HepG2 (cell line): ENCODE measurements at regions not wholly inside any gene's neighbourhood (a gene's known extent, or its start where the extent isn't known, plus 50 kb on each side); places are given as distances from the start of the nearest gene placed in this dataset.

Experiments
- BHLHE40 ChIP-seq: IDR thresholded peaks from 2 replicates; pipeline ENCODE4 v1.6.1; 2011; ENCODE audit warnings: low read length, improper control_type of control experiment
- GATAD2A ChIP-seq: IDR thresholded peaks from 2 replicates; pipeline ENCODE4 v1.6.1; 2016

DNA sequence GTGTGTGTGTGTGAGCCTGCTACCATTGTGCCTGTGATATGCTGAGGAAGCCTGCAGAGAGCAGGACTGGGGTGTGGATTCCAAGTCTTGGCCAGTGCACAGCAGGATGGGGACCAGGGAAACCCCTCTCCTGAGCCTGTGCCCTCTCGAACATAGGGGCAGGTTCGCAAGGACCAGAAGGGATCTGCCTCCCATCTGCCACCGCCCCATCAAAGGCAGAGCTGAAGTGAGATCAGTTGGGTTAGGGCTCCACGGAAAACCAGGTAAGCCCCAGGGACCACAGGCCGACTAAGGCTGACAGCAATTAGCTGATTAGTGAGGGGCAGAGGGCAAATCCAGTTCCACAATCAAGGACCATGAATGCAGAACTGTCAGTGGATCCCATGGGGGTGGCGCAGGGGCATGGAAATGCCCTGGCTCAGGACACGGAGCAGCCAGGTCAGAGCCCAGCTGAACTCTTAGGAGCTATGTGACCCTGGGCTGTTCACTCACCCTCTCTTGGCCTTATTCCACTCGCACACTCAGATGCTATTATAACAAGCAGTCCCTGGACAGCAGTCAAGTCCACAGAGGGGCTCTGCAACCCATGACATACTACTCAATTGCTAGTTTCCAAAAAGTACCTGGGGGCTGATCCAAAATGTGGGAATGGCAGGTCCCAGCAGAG is 84.2 kb upstream of the ID2 start:
- TF ChIP-seq BHLHE40 (no peak), GATAD2A (CRISPR knock-in tag) (no peak)
